K562 (cell line): ENCODE measurements at regions not wholly inside any gene's neighbourhood (a gene's known extent, or its start where the extent isn't known, plus 50 kb on each side); places are given as distances from the start of the nearest gene placed in this dataset. TPM values are rescaled to one million over a fixed set of nuclear protein-coding genes. Genes with fewer than 3 reads are reported as not detected.

Source experiments
- small RNA-seq: library from RNA; depleted of rRNA; stranded (forward); fragments of <200 nt; gene quantifications from one replicate; pipeline ENCODE3, GENCODE V24; 2014

Small RNA genes in the stretch of these regions (small RNA-seq; reads per million reads assigned to genes)
- gene AL133270.1 (not detected), gene RNU6-1060P (not detected), gene SPTLC1P2 (not detected)
